IMR-90 (cell line): ENCODE measurements at regions not wholly inside any gene's neighbourhood (a gene's known extent, or its start where the extent isn't known, plus 50 kb on each side); places are given as distances from the start of the nearest gene placed in this dataset.

Source experiments
- ATAC-seq: fragments of 200-7000 bp; cut with Tn5 transposase; 2 replicates; pipeline ENCODE4 v1.9.1; 2020; ENCODE audit warnings: low read depth, mild to moderate bottlenecking, moderate library complexity
- BruUV-seq: library from RNA; stranded (reverse); fragments of 400-500 nt; replicated peaks from 2 replicates; lab custom pipeline; 2021; lab: Mats Ljungman, UMichigan
- CTCF ChIA-PET: fragments of 300-600 bp; formaldehyde crosslinking; extraction: SDS; loops from one replicate; lab custom pipeline; 2021; ENCODE audit warnings: antibody characterized with exemption; lab: Yijun Ruan, JAX
- POLR2A ChIA-PET: fragments of 300-600 bp; sonication (Branson Sonifier 250); formaldehyde crosslinking; loops from one replicate; lab custom pipeline; 2022; ENCODE audit warnings: antibody characterized with exemption; ENCODE audit not compliant: unreplicated experiment; lab: Charles Lee
- DNase-seq: peaks from one replicate; pipeline ENCODE4 v3.0.0; 2013
- H2AFZ ChIP-seq: replicated peaks from 2 replicates; pipeline ENCODE3; 2013; ENCODE audit warnings: low read length, mild to moderate bottlenecking; ENCODE audit not compliant: poor library complexity
- H2AK5ac ChIP-seq: 2 replicates; pipeline ENCODE4 v1.6.1; 2013; ENCODE audit warnings: low read depth, low read length, inconsistent platforms
- H2AK9ac ChIP-seq: replicated peaks from 2 replicates; pipeline ENCODE3; 2013; ENCODE audit warnings: mild to moderate bottlenecking, low read depth, low read length, moderate library complexity; ENCODE audit not compliant: poor library complexity
- H2BK120ac ChIP-seq: 2 replicates; pipeline ENCODE4 v1.6.1; 2013; ENCODE audit warnings: low read depth, low read length, inconsistent platforms
- H2BK15ac ChIP-seq: 3 replicates; pipeline ENCODE4 v1.6.1; 2013; ENCODE audit warnings: low read depth, low read length, inconsistent platforms
- H2BK20ac ChIP-seq: 2 replicates; pipeline ENCODE4 v1.6.1; 2013; ENCODE audit warnings: low read depth, mild to moderate bottlenecking, inconsistent platforms, low read length, moderate library complexity
- H2BK5ac ChIP-seq: 2 replicates; pipeline ENCODE4 v1.6.1; 2013; ENCODE audit warnings: mild to moderate bottlenecking, low read depth, low read length, inconsistent platforms; ENCODE audit not compliant: poor library complexity, severe bottlenecking
- H3K14ac ChIP-seq: replicated peaks from 2 replicates; pipeline ENCODE4 v1.6.1; 2013; ENCODE audit warnings: low read depth, low read length, inconsistent platforms
- H3K18ac ChIP-seq: 2 replicates; pipeline ENCODE4 v1.6.1; 2013; ENCODE audit warnings: low read depth, low read length, control low read depth
- H3K23ac ChIP-seq: 2 replicates; pipeline ENCODE4 v1.6.1; 2013; ENCODE audit warnings: low read depth, low read length, inconsistent platforms
- H3K27ac ChIP-seq: 2 replicates; pipeline ENCODE4 v1.5.1; 2013; ENCODE audit warnings: mild to moderate bottlenecking, control low read depth, low read length; ENCODE audit not compliant: insufficient read depth
- H3K27me3 ChIP-seq: 2 replicates; pipeline ENCODE4 v1.6.1; 2013; ENCODE audit warnings: low read length; ENCODE audit not compliant: control insufficient read depth, insufficient read depth
- H3K36me3 ChIP-seq: 2 replicates; pipeline ENCODE4 v1.6.1; 2013; ENCODE audit warnings: low read length, mixed read lengths; ENCODE audit not compliant: control insufficient read depth, insufficient read depth
- H3K4ac ChIP-seq: 2 replicates; pipeline ENCODE4 v1.6.1; 2013; ENCODE audit warnings: low read depth, low read length, inconsistent platforms
- H3K4me1 ChIP-seq: 2 replicates; pipeline ENCODE4 v1.6.1; 2013; ENCODE audit warnings: low read length, mixed read lengths; ENCODE audit not compliant: control insufficient read depth, insufficient read depth
- H3K4me2 ChIP-seq: 2 replicates; pipeline ENCODE4 v1.6.1; 2013; ENCODE audit warnings: low read depth, mild to moderate bottlenecking, control low read depth, low read length, moderate library complexity
- H3K4me3 ChIP-seq: 2 replicates; pipeline ENCODE4 v1.5.1; 2013; ENCODE audit warnings: low read depth, mild to moderate bottlenecking, control low read depth, low read length, moderate library complexity; ENCODE audit not compliant: insufficient read depth
- H3K56ac ChIP-seq: 2 replicates; pipeline ENCODE4 v1.6.1; 2013; ENCODE audit warnings: low read length, inconsistent platforms; ENCODE audit not compliant: insufficient read depth; ENCODE audit errors: extremely low read depth
- H3K79me1 ChIP-seq, 2 experiments: 2 replicates each; pipeline ENCODE4 v1.6.1; 2013; ENCODE audit warnings: low read length in 2 of 2, inconsistent platforms in 1 of 2, low read depth in 1 of 2
- H3K9ac ChIP-seq: 2 replicates; pipeline ENCODE4 v1.6.1; 2013; ENCODE audit warnings: low read depth, low read length, control low read depth
- H3K9me1 ChIP-seq: 2 replicates; pipeline ENCODE4 v1.6.1; 2013; ENCODE audit warnings: low read length, inconsistent platforms; ENCODE audit not compliant: insufficient read depth
- H3K9me3 ChIP-seq: 2 replicates; pipeline ENCODE4 v1.6.1; 2013; ENCODE audit warnings: low read length; ENCODE audit not compliant: control insufficient read depth, insufficient read depth
- H4K20me1 ChIP-seq: 2 replicates; pipeline ENCODE4 v1.6.1; 2013; ENCODE audit warnings: low read length, inconsistent platforms; ENCODE audit not compliant: insufficient read depth
- H4K5ac ChIP-seq: 2 replicates; pipeline ENCODE4 v1.6.1; 2013; ENCODE audit warnings: mild to moderate bottlenecking, low read depth, low read length, control low read depth
- H4K8ac ChIP-seq, 2 experiments: 2 replicates each; pipeline ENCODE4 v1.6.1; 2013; ENCODE audit warnings: low read depth in 2 of 2, low read length in 2 of 2, control low read depth in 1 of 2, inconsistent platforms in 1 of 2
- H4K91ac ChIP-seq: 2 replicates; pipeline ENCODE4 v1.6.1; 2013; ENCODE audit warnings: low read depth, low read length, inconsistent platforms; ENCODE audit not compliant: insufficient read depth
- MAFK ChIP-seq: IDR thresholded peaks from 2 replicates; pipeline ENCODE4 v1.6.1; 2012; ENCODE audit warnings: low read depth, low read length, improper control_type of control experiment
- MAZ ChIP-seq: IDR thresholded peaks from 2 replicates; pipeline ENCODE4 v1.6.1; 2012; ENCODE audit warnings: low read depth, mild to moderate bottlenecking, low read length, improper control_type of control experiment, moderate library complexity, borderline replicate concordance
- NFE2L2 ChIP-seq: fragments of 150-350 bp; IDR thresholded peaks from 2 replicates; pipeline ENCODE4 v1.6.1; 2016; ENCODE audit warnings: low read depth, mild to moderate bottlenecking, low read length
- SMC3 ChIP-seq: fragments of 150-350 bp; IDR thresholded peaks from 2 replicates; pipeline ENCODE4 v1.6.1; 2016; ENCODE audit warnings: low read depth, mild to moderate bottlenecking, antibody characterized with exemption, low read length, moderate library complexity
- WGBS, 2 experiments: methylation state at CpG; one replicate each; pipeline versions ENCODE4 v1.1.5 to v1.1.7; 2013; ENCODE audit warnings: missing lambda C conversion rate in 2 of 2; ENCODE audit not compliant: insufficient read length in 1 of 2; ENCODE audit errors: extremely low coverage in 2 of 2; 5-methylcytosine and 5-hydroxymethylcytosine counted together
- dilution Hi-C: fragments of 300-500 bp; cut with HindIII; formaldehyde crosslinking; loops from one replicate; pipeline ENCODE4 v1.14.3; 2018; ENCODE audit warnings: low sequenced_read_pairs; ENCODE audit not compliant: unreplicated experiment
- in situ Hi-C: fragments of 300-500 bp; cut with MboI; formaldehyde crosslinking; loops from 3 replicates; pipeline ENCODE4 v1.14.3; 2019; ENCODE audit warnings: low sequenced_read_pairs, inconsistent platforms, mixed read lengths
- intact Hi-C: fragments of 100-400 bp; cut with micrococcal nuclease; formaldehyde crosslinking; loops from 2 replicates; pipeline ENCODE4 v1.10.0; 2022

DNA sequence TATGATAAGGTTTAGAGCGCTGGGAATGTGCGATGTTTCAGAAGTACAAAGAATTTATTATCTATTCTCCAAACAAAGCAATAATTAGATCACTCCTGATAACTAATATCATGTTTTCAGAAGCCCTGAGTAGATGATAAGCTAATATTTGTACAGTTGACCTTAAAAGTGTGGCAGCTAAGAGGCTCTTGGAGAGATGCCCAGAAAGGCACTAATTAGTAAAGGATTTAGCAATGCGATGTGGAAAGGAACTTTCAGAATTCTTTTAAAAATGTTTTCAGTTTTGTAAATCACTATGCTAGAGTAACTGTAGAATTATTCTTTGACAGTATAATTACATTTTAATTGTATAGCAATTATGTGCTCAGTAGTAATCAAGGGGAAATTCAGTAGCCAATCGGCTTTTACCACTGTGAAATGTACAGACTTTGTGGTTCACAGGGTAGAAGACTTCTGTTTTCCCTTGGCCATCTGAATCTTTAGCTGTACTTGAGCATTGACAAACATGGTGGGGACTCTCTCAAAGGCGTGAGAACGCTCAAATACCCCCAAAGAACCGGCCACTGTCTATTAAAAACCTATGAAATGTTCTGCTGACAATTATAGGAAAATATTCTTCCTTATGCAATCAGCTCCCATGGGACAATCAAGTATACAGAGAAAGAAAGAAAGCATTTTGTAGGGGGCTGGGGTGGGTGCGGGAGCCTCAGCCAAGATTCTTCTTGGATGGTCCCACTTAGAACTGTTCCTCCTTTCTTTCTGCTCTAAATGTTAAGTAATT lies 262.8 kb upstream of the AGAP1 start:
- Histone ChIP-seq H3K27me3 (peaks cover 43% of the 10 kb centered on the region), H2BK120ac (no peak overlapping the region), H3K36me3 (no peaks in the 10 kb centered on the region), H2BK20ac (no peak overlapping the region), H3K4me3 (no peak overlapping the region), H3K9me1 (no peaks in the 10 kb centered on the region; the same call in 1 of the 2 replicates), H3K23ac (no peak overlapping the region), H3K27ac (no peak overlapping the region), H3K79me1 (no peaks in the 10 kb centered on the region), H3K56ac (no peak overlapping the region), H3K4me2 (no peak overlapping the region; the same call in 1 of the 2 replicates), H4K5ac (no peak overlapping the region), H4K20me1 (no peaks in the 10 kb centered on the region), H3K4ac (no peak overlapping the region), H3K4me1 (no peaks in the 10 kb centered on the region; the same call in 1 of the 2 replicates), H2BK15ac (no peak overlapping the region), H2AK5ac (no peak overlapping the region), H2AFZ (no peak overlapping the region), H4K8ac (no peak overlapping the region), H3K9ac (no peak overlapping the region), H2AK9ac (no peak overlapping the region), H3K14ac (no peak overlapping the region), H3K9me3 (no peaks in the 10 kb centered on the region), H2BK5ac (no peak overlapping the region), H4K91ac (no peak overlapping the region), H3K18ac (no peak overlapping the region; the same call in 1 of the 2 replicates)
- BruUV-seq: no TSS peak
- ChIA-PET POLR2A (no interaction called here), CTCF (no interaction called here)
- WGBS, 2 experiments: no CpG with 5 or more reads among the region's 8 CpGs
- in situ Hi-C loops: no loop called here
- TF ChIP-seq NFE2L2: no peak
- no peak for TF ChIP-seq SMC3
- no peak for TF ChIP-seq MAZ
- TF ChIP-seq MAFK: no peak
- DNase-seq (no peak), ATAC-seq (peak; percentile 14; the same call in 1 of the 2 replicates)
- intact Hi-C loops: no loop called here
- dilution Hi-C loops: no loop called here
